Mesenchymal stem cell (in vitro differentiated cells and primary cell): ENCODE measurements at regions not wholly inside any gene's neighbourhood (a gene's known extent, or its start where the extent isn't known, plus 50 kb on each side); places are given as distances from the start of the nearest gene placed in this dataset.

Experiments used
- DNase-seq: peaks from one replicate; pipeline ENCODE4 v3.0.0-alpha.2; 2013
- H2AFZ ChIP-seq: one replicate; pipeline ENCODE4 v1.6.1; 2013; ENCODE audit warnings: low read depth, mild to moderate bottlenecking, control low read depth, inconsistent platforms, low read length, moderate library complexity
- H2AK5ac ChIP-seq: 2 replicates; pipeline ENCODE4 v1.6.1; 2013; ENCODE audit warnings: low read length, moderate library complexity, mild to moderate bottlenecking, inconsistent platforms; ENCODE audit not compliant: severe bottlenecking
- H2BK120ac ChIP-seq: one replicate; pipeline ENCODE4 v1.6.1; 2013; ENCODE audit warnings: low read depth, mild to moderate bottlenecking, inconsistent platforms, low read length, moderate library complexity
- H2BK12ac ChIP-seq, 2 experiments: one replicate each; pipeline ENCODE4 v1.6.1; 2013; ENCODE audit warnings: inconsistent platforms in 2 of 2, low read length in 2 of 2, mild to moderate bottlenecking in 2 of 2, moderate library complexity in 2 of 2, control low read depth in 1 of 2
- H2BK15ac ChIP-seq: one replicate; pipeline ENCODE4 v1.6.1; 2013; ENCODE audit warnings: mild to moderate bottlenecking, low read depth, inconsistent platforms; ENCODE audit not compliant: poor library complexity, severe bottlenecking
- H2BK5ac ChIP-seq: 2 replicates; pipeline ENCODE4 v1.6.1; 2013; ENCODE audit warnings: low read depth, mild to moderate bottlenecking, low read length, control low read depth, inconsistent platforms; ENCODE audit not compliant: poor library complexity, severe bottlenecking
- H3K14ac ChIP-seq, 2 experiments: one replicate each; pipeline ENCODE4 v1.6.1; 2013; ENCODE audit warnings: inconsistent platforms in 2 of 2, low read length in 2 of 2, control low read depth in 1 of 2, mild to moderate bottlenecking in 1 of 2, moderate library complexity in 1 of 2
- H3K18ac ChIP-seq, 2 experiments: one replicate each; pipeline ENCODE4 v1.6.1; 2013; ENCODE audit warnings: inconsistent platforms in 2 of 2, low read length in 2 of 2, control low read depth in 1 of 2, low read depth in 1 of 2, mild to moderate bottlenecking in 1 of 2
- H3K23ac ChIP-seq, 2 experiments: one replicate each; pipeline ENCODE4 v1.6.1; 2013; ENCODE audit warnings: inconsistent platforms in 2 of 2, low read length in 2 of 2, mild to moderate bottlenecking in 2 of 2, moderate library complexity in 2 of 2, control low read depth in 1 of 2
- H3K27ac ChIP-seq: 2 replicates; pipeline ENCODE4 v1.5.1; 2013; ENCODE audit warnings: mild to moderate bottlenecking, moderate library complexity, low read length, control low read depth, inconsistent platforms; ENCODE audit not compliant: poor library complexity, severe bottlenecking
- H3K27me3 ChIP-seq, 2 experiments: 2 replicates each; pipeline versions ENCODE4 v1.6.1 to v1.7.0; 2013; ENCODE audit warnings: low read length in 2 of 2, mild to moderate bottlenecking in 2 of 2, moderate library complexity in 2 of 2, control low read depth in 1 of 2, inconsistent platforms in 1 of 2; ENCODE audit not compliant: control insufficient read depth in 1 of 2, insufficient read depth in 1 of 2
- H3K36me3 ChIP-seq, 2 experiments: 2 replicates each; pipeline versions ENCODE4 v1.6.1 to v1.7.0; 2013; ENCODE audit warnings: low read length in 2 of 2, control low read depth in 1 of 2, inconsistent platforms in 1 of 2, low read depth in 1 of 2, mild to moderate bottlenecking in 1 of 2; ENCODE audit not compliant: insufficient read depth in 2 of 2, control insufficient read depth in 1 of 2
- H3K4ac ChIP-seq, 2 experiments: one replicate each; pipeline ENCODE4 v1.6.1; 2013; ENCODE audit warnings: inconsistent platforms in 2 of 2, low read length in 2 of 2, mild to moderate bottlenecking in 2 of 2, moderate library complexity in 2 of 2, control low read depth in 1 of 2, low read depth in 1 of 2
- H3K4me1 ChIP-seq: 2 replicates; pipeline ENCODE4 v1.6.1; 2013; ENCODE audit warnings: low read depth, low read length, control low read depth; ENCODE audit not compliant: control insufficient read depth, insufficient read depth
- H3K4me2 ChIP-seq: 2 replicates; pipeline ENCODE4 v1.6.1; 2013; ENCODE audit warnings: low read length, mild to moderate bottlenecking, inconsistent platforms; ENCODE audit not compliant: poor library complexity, severe bottlenecking
- H3K4me3 ChIP-seq, 2 experiments: 2 replicates each; pipeline versions ENCODE4 v1.5.1 to v1.7.0; 2013; ENCODE audit warnings: low read length in 2 of 2, mild to moderate bottlenecking in 2 of 2, control low read depth in 1 of 2, low read depth in 1 of 2; ENCODE audit not compliant: insufficient read depth in 1 of 2
- H3K79me1 ChIP-seq: replicated peaks from 2 replicates; pipeline ENCODE4 v1.6.1; 2013; ENCODE audit warnings: mild to moderate bottlenecking, control low read depth, low read length, inconsistent platforms; ENCODE audit not compliant: poor library complexity, severe bottlenecking
- H3K9ac ChIP-seq: 2 replicates; pipeline ENCODE4 v1.7.0; 2013; ENCODE audit warnings: mild to moderate bottlenecking, low read length, moderate library complexity
- H3K9me3 ChIP-seq: 2 replicates; pipeline ENCODE4 v1.7.0; 2013; ENCODE audit warnings: mild to moderate bottlenecking, low read length; ENCODE audit not compliant: control insufficient read depth
- H4K8ac ChIP-seq: one replicate; pipeline ENCODE4 v1.6.1; 2013; ENCODE audit warnings: inconsistent platforms, mild to moderate bottlenecking, low read length, moderate library complexity
- H4K91ac ChIP-seq: one replicate; pipeline ENCODE4 v1.6.1; 2013; ENCODE audit warnings: mild to moderate bottlenecking, low read length, inconsistent platforms
- WGBS: methylation state at CpG from one replicate; pipeline ENCODE4 v1.1.7; 2013; ENCODE audit warnings: mixed read lengths; 5-methylcytosine and 5-hydroxymethylcytosine counted together

DNA sequence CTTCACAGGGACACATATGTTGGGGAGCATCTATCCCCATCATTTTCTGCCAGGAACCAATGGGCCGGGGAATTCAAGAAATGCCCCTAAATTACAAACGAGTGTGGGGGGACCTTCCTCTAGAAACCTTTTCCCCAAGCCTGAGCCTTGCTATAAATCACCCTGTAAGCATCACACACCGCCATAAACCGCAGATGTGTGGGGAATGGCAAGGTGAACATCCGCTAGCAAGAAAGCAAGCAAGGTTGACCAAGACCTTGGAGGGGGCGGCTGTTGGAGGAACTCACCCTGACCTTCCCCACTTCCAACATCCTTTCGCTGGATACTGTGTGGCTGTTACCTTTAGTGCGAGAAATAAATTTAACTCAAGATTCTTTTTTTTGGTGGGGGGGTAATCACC lies 693.3 kb upstream of the TBX3 start:
- peak overlapping the region in 1 of 2 experiments; percentile 40 for H2BK12ac ChIP-seq
- H3K4me2 ChIP-seq: no peak overlapping the region
- H3K27me3 ChIP-seq: peaks cover 0 to 4% of the 10 kb centered on the region in 2 experiments
- 94% methylated on average over 5 of the region's 8 CpGs for WGBS
- H2BK15ac ChIP-seq: no peak overlapping the region
- no peak overlapping the region for H4K91ac ChIP-seq
- H3K4me1 ChIP-seq: peaks cover 5% of the 10 kb centered on the region
- H3K9me3 ChIP-seq: no peaks in the 10 kb centered on the region
- no peak overlapping the region for H3K23ac ChIP-seq
- no peak overlapping the region for H2AFZ ChIP-seq
- H3K79me1 ChIP-seq: no peaks in the 10 kb centered on the region
- H4K8ac ChIP-seq: no peak overlapping the region
- H3K9ac ChIP-seq: no peak overlapping the region
- no peak overlapping the region for H3K4ac ChIP-seq
- no peak overlapping the region for H3K4me3 ChIP-seq
- H2BK120ac ChIP-seq: no peak overlapping the region
- DNase-seq: no peak
- H3K27ac ChIP-seq: no peak overlapping the region
- no peak overlapping the region for H3K18ac ChIP-seq
- no peak overlapping the region for H3K14ac ChIP-seq
- no peaks in the 10 kb centered on the region for H3K36me3 ChIP-seq
- no peak overlapping the region for H2BK5ac ChIP-seq
- H2AK5ac ChIP-seq: no peak overlapping the region

DNA sequence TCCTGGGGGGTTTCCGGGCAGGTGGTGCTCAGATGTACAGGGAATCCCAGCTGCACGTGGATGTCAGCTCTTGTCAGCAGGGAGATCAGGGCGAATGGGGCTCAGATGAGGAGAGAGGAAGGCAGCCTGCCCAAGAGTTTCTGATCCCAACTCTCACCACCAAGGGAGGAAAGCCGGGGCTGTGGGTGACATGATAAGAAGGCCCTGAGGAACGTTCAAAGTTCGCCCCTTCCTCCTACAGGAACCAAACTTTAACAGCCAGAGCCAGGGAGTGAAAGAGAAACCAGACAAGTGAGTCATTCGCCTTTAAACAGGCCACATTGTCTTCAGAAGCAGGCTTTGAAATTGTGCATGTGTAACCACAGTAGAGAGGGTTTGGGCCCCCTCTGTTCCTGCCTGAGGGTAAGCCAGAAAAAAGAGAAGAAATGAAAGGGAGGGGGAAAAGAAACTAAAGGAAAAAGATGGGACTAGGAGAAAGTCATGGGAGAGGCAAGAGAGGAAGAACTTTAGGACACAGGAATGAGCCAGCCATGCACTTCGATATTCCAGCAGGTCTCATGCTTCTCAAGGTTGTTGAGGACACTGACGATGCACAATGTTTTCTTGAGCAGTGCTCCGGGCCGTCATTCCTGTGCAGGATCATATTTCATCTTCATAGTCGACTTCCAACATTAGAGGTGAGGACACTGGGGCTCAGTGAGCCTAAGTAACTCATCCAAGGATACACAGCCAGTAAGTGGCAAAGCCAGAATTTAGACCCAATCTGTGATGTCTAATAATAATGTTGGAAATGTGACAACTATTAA lies 691.4 kb upstream of the TBX3 start:
- peak overlapping the region; percentile 78 for H4K91ac ChIP-seq
- peak overlapping the region; percentile 36 for H2AFZ ChIP-seq
- H3K4me3 ChIP-seq: peak overlapping the region in 1 of 2 experiments; percentile 32
- H3K4ac ChIP-seq: peak overlapping the region; percentile 40 to 46
- no peak overlapping the region for H2AK5ac ChIP-seq
- H3K9me3 ChIP-seq: no peaks in the 10 kb centered on the region
- peak overlapping the region; percentile 92 for H4K8ac ChIP-seq
- no peak overlapping the region for H2BK5ac ChIP-seq
- H2BK15ac ChIP-seq: no peak overlapping the region
- peak; percentile 90 for DNase-seq
- no peak overlapping the region for H3K23ac ChIP-seq
- H3K27ac ChIP-seq: no peak overlapping the region
- H2BK12ac ChIP-seq: peak overlapping the region; percentile 25 to 59
- WGBS: 40% methylated on average over 9 of the region's 12 CpGs
- peak overlapping the region; percentile 58 for H3K9ac ChIP-seq
- no peaks in the 10 kb centered on the region for H3K36me3 ChIP-seq
- H2BK120ac ChIP-seq: peak overlapping the region; percentile 39
- H3K4me2 ChIP-seq: no peak overlapping the region
- H3K79me1 ChIP-seq: no peaks in the 10 kb centered on the region
- H3K4me1 ChIP-seq: peaks cover 5% of the 10 kb centered on the region
- peak overlapping the region; percentile 80 to 84 for H3K18ac ChIP-seq
- H3K27me3 ChIP-seq: no peaks in the 10 kb centered on the region
- H3K14ac ChIP-seq: peak overlapping the region in 1 of 2 experiments; percentile 35

DNA sequence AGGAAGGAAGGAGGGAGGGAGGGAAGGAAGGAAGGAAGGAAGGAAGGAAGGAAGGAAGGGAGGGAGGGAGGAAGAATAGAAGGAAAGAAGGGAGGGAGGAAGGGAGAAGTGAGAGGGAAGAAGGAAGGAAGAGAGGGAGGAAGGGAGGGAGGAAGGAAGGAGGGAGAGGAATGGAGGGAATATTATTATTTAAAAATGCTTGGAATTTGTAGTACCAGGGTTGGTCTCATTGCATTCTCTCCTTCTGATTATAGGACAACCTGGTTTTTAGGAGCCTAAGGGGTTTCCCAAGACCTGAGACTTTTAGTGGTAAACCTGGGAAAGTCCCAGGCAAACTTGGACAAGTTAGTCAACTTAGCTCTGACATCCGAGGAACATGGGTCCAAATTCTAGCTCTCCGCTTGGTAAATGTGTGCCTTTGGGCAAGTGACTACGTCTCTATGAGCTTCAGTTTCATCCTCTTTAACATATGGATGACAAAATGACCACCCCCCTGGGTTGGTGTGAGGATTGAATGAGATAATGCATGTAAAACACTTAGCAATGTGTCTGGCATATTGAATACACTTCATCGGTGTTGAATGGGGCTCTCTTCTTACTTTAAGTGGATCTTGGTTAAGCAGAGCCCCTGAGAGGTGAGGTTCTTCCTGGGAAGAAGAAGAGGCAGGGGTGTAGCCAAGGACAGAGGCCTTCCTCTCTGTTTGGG lies 690.7 kb upstream of the TBX3 start:
- no peak overlapping the region for H2BK5ac ChIP-seq
- peak overlapping the region in 1 of 2 experiments; percentile 35 for H3K14ac ChIP-seq
- peak overlapping the region; percentile 78 for H4K91ac ChIP-seq
- no peak overlapping the region for H3K4me2 ChIP-seq
- H3K23ac ChIP-seq: no peak overlapping the region
- WGBS: 98% methylated on average over 4 of the region's 4 CpGs
- peak overlapping the region; percentile 36 for H2AFZ ChIP-seq
- no peak overlapping the region for H2AK5ac ChIP-seq
- H3K27ac ChIP-seq: no peak overlapping the region
- no peak for DNase-seq
- peak overlapping the region; percentile 25 to 67 for H2BK12ac ChIP-seq
- peak overlapping the region; percentile 92 for H4K8ac ChIP-seq
- peak overlapping the region; percentile 58 for H3K9ac ChIP-seq
- no peaks in the 10 kb centered on the region for H3K36me3 ChIP-seq
- H2BK120ac ChIP-seq: peak overlapping the region; percentile 39
- no peaks in the 10 kb centered on the region for H3K27me3 ChIP-seq
- no peaks in the 10 kb centered on the region for H3K9me3 ChIP-seq
- H3K79me1 ChIP-seq: no peaks in the 10 kb centered on the region
- no peak overlapping the region for H2BK15ac ChIP-seq
- H3K18ac ChIP-seq: peak overlapping the region; percentile 80 to 84
- peak overlapping the region; percentile 40 to 46 for H3K4ac ChIP-seq
- H3K4me3 ChIP-seq: peak overlapping the region in 1 of 2 experiments; percentile 32
- H3K4me1 ChIP-seq: peaks cover 5% of the 10 kb centered on the region

DNA sequence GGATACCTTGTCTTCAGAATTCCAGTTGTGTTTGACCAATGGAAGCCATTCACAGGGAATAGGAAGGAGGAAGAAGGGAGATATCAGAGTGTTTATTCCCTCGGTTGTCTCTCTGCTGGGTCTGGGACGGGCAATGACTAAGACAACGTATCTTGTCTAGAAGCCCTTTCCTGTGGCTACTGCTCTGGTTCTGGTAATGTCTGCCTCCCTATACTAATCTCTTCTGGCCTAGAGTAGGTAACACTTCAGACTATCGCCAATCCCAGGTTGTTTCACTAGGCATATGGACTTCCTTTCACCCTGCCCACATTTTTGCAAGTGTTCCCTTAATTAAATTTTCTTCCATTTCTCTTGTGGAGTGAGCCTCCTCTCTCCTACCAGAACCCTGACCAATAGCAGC lies 687.7 kb upstream of the TBX3 start:
- Histone ChIP-seq H2BK5ac (no peak overlapping the region), H3K36me3 (no peaks in the 10 kb centered on the region), H4K91ac (no peak overlapping the region), H3K4ac (no peak overlapping the region), H3K9ac (no peak overlapping the region), H2BK12ac (peak overlapping the region in 1 of 2 experiments; percentile 11), H3K9me3 (no peaks in the 10 kb centered on the region), H3K14ac (no peak overlapping the region), H3K4me3 (no peak overlapping the region), H3K4me2 (no peak overlapping the region), H2BK120ac (no peak overlapping the region), H3K27ac (no peak overlapping the region), H2AK5ac (no peak overlapping the region), H2BK15ac (no peak overlapping the region), H3K27me3 (no peaks in the 10 kb centered on the region), H3K4me1 (peaks cover 5% of the 10 kb centered on the region), H3K23ac (no peak overlapping the region), H3K18ac (no peak overlapping the region), H4K8ac (no peak overlapping the region), H3K79me1 (no peaks in the 10 kb centered on the region), H2AFZ (no peak overlapping the region)
- 89% methylated on average over 4 of the region's 4 CpGs for WGBS
- DNase-seq: no peak
